GM10248 (cell line): ENCODE measurements at regions not wholly inside any gene's neighbourhood (a gene's known extent, or its start where the extent isn't known, plus 50 kb on each side); places are given as distances from the start of the nearest gene placed in this dataset.

ENCODE experiments used
- CTCF ChIA-PET: fragments of 300-600 bp; sonication (Branson Sonifier 250); formaldehyde crosslinking; extraction: SDS; loops from one replicate; lab custom pipeline; 2021; ENCODE audit warnings: antibody characterized with exemption; lab: Yijun Ruan, JAX
- POLR2A ChIA-PET: fragments of 350-650 bp; sonication (Branson Sonifier 250); formaldehyde crosslinking; extraction: SDS; loops from one replicate; lab custom pipeline; 2020; ENCODE audit warnings: antibody characterized with exemption; lab: Yijun Ruan, JAX
- DNase-seq: peaks from one replicate; pipeline ENCODE4 v3.0.0; 2012; ENCODE audit errors: extremely low spot score
- TF ChIP-seq, protein P1 (sequence below): IDR thresholded peaks from 2 replicates; pipeline ENCODE4 v1.5.1; 2012; ENCODE audit warnings: mild to moderate bottlenecking, low read depth; ENCODE audit errors: extremely low read depth, missing control alignments, control extremely low read depth

GRCh38 chr3:116579840-116580239, 129.7 kb upstream of the TUSC7 start:
- TF ChIP-seq, protein P1, sequence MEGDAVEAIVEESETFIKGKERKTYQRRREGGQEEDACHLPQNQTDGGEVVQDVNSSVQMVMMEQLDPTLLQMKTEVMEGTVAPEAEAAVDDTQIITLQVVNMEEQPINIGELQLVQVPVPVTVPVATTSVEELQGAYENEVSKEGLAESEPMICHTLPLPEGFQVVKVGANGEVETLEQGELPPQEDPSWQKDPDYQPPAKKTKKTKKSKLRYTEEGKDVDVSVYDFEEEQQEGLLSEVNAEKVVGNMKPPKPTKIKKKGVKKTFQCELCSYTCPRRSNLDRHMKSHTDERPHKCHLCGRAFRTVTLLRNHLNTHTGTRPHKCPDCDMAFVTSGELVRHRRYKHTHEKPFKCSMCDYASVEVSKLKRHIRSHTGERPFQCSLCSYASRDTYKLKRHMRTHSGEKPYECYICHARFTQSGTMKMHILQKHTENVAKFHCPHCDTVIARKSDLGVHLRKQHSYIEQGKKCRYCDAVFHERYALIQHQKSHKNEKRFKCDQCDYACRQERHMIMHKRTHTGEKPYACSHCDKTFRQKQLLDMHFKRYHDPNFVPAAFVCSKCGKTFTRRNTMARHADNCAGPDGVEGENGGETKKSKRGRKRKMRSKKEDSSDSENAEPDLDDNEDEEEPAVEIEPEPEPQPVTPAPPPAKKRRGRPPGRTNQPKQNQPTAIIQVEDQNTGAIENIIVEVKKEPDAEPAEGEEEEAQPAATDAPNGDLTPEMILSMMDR = no peak
- CTCF ChIA-PET = interaction anchor here (1.3 kb wide), 1 partner anchor 9 kb away, joined by 3 read pairs; no protein-coding TSS in a partner anchor
- no peak for DNase-seq
- POLR2A ChIA-PET = no interaction called here

- ChIA-PET CTCF (no interaction called here), POLR2A (no interaction called here)
- TF ChIP-seq, protein P1 = no peak
- no peak for DNase-seq
These were observed 123.2 kb upstream of the TUSC7 start for GRCh38 chr3:116586285-116586944.

DNA sequence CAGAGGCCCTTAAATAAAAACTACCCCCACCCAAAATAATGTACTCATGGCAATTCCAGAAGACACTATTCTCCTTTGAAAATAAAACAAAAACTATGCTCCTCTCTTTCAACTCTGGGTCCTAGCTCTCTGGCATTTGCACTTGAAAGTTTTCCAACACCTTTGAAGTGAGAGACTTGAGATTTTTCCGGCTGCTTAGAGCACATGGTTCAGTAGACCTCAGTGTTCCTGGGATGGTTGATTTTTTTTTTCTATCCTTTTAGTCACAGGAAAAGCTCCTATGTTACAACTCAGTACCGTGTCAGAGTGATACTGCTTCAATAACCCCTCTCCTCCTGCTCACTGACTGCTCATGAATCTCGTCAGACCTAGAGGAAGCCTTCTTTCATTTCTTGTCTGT, 118.3 kb upstream of the TUSC7 start:
- ChIA-PET POLR2A (no interaction called here), CTCF (interaction anchor here (0.8 kb wide), 1 partner anchor 8 kb away, joined by 3 read pairs; no protein-coding TSS in a partner anchor)
- TF ChIP-seq, protein P1 = no peak
- DNase-seq = no peak

GRCh38 chr3:116601206-116601605, 108.4 kb upstream of the TUSC7 start:
- POLR2A ChIA-PET = no interaction called here
- CTCF ChIA-PET = no interaction called here
- TF ChIP-seq, protein P1 = no peak
- no peak for DNase-seq

GRCh38 chr3:116607205-116607604, 102.4 kb upstream of the TUSC7 start:
- DNase-seq = no peak
- CTCF ChIA-PET = interaction anchor here (1.7 to 2.5 kb wide), 2 partner anchors 8 to 13 kb away, joined by 4 to 10 read pairs; no protein-coding TSS in a partner anchor
- TF ChIP-seq, protein P1 = no peak
- POLR2A ChIA-PET = no interaction called here

DNA sequence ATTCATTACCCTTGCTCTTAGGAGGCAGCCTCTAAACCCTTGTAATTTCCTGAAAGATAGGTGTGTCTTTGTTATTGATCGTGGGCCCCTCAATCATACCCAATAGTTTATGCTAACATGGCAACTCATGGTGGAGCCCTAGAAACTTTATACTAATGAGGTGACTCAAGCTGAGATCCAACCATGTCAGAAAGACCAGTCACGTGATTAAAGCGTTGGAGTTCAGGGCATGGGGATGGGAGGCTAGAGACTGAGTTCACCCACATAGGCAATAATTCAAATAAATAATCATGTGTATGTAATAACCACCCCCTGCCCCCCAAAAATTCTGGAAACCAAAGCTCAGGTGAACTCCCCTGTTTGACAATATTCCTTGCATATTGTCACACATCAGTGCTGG, 99.5 kb upstream of the TUSC7 start:
- CTCF ChIA-PET = interaction anchor here (0.9 to 1.0 kb wide), 2 partner anchors 8 kb away, joined by 3 read pairs; no protein-coding TSS in a partner anchor
- TF ChIP-seq, protein P1 = no peak
- DNase-seq = no peak
- POLR2A ChIA-PET = no interaction called here
